HG02642 (cell line): ENCODE measurements at regions not wholly inside any gene's neighbourhood (a gene's known extent, or its start where the extent isn't known, plus 50 kb on each side); places are given as distances from the start of the nearest gene placed in this dataset.
A peak's percentile ranks its signal among the peaks of the same experiment; 100 is the strongest.
"Not testable (repeated sequence)": the region's sequence is repeated elsewhere in the genome, so short reads cannot be mapped to it uniquely, and the experiment has no call there.

Experiments
- ATAC-seq: cut with Tn5 transposase; IDR thresholded peaks from one replicate; pipeline ENCODE4 v1.9.1; 2021; ENCODE audit warnings: mild to moderate bottlenecking; ENCODE audit not compliant: unreplicated experiment, poor library complexity

GRCh38 chr2:120542911-120543527 is 192.6 kb upstream of the GLI2 start:
- ATAC-seq: no peak

- ATAC-seq: no peak
These were observed 191.8 kb upstream of the GLI2 start for GRCh38 chr2:120543899-120544298.

- no peak for ATAC-seq
These were observed 191.1 kb upstream of the GLI2 start for GRCh38 chr2:120544522-120544921.

GRCh38 chr2:120545007-120545406 is 190.7 kb upstream of the GLI2 start:
- ATAC-seq: not testable (repeated sequence)

GRCh38 chr2:120545521-120546047 is 190.1 kb upstream of the GLI2 start:
- ATAC-seq: no peak

- ATAC-seq: no peak
These were observed 189.4 kb upstream of the GLI2 start for GRCh38 chr2:120546048-120546864.

GRCh38 chr2:120546865-120547390 is 188.7 kb upstream of the GLI2 start:
- ATAC-seq: no peak

GRCh38 chr2:120547662-120548061 is 188.0 kb upstream of the GLI2 start:
- ATAC-seq: no peak

GRCh38 chr2:120548627-120549608 is 186.8 kb upstream of the GLI2 start:
- ATAC-seq: no peak

- no peak for ATAC-seq
These were observed 185.8 kb upstream of the GLI2 start for GRCh38 chr2:120549841-120550240.

- no peak for ATAC-seq
These were observed 185.4 kb upstream of the GLI2 start for GRCh38 chr2:120550282-120550681.

GRCh38 chr2:120550893-120551446 is 184.7 kb upstream of the GLI2 start:
- no peak for ATAC-seq

- ATAC-seq: no peak
These were observed 184.1 kb upstream of the GLI2 start for GRCh38 chr2:120551522-120551921.

- ATAC-seq: no peak
These were observed 183.6 kb upstream of the GLI2 start for GRCh38 chr2:120552079-120552478.

- peak; percentile 52 for ATAC-seq
These were observed 182.7 kb upstream of the GLI2 start for GRCh38 chr2:120552800-120553481.

GRCh38 chr2:120554625-120555032 is 181.0 kb upstream of the GLI2 start:
- no peak for ATAC-seq

- ATAC-seq: no peak
These were observed 180.6 kb upstream of the GLI2 start for GRCh38 chr2:120555092-120555491.

GRCh38 chr2:120556911-120557310 is 178.8 kb upstream of the GLI2 start:
- ATAC-seq: no peak

- no peak for ATAC-seq
These were observed 176.8 kb upstream of the GLI2 start for GRCh38 chr2:120558847-120559246.
